CD4-positive, alpha-beta T cell treated with Interleukin-1 beta for 1 hour (primary cell): ENCODE measurements at regions not wholly inside any gene's neighbourhood (a gene's known extent, or its start where the extent isn't known, plus 50 kb on each side); places are given as distances from the start of the nearest gene placed in this dataset.

Experiments used
- DNase-seq, 2 donors: peaks; one replicate each; pipeline ENCODE4 v3.0.0-alpha.2; 2020 to 2022

DNA sequence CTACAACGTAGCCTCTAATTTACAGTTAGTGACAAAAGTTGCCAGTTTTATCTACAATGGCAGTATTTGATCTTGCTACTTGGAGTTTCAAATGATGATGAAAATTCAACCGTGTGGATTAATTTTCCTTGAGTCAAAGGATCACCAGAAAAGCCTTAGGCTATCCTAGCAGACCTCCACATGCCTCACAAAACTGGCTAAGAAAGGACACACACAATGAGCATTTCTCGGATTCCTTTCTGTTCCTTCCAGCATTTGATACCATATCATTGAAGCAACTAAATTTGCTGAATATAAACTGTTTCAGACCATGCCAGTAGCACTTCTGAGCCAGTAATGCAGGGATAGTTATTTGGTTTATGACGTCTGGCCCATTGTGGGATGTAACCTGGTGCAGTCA is 587.4 kb upstream of the MDFIC2 start:
- DNase-seq: no peak

- no peak for DNase-seq
Measured at GRCh38 chr3:70890020-70890394, 577.6 kb upstream of the MDFIC2 start.

GRCh38 chr3:70889162-70890019 is 577.0 kb upstream of the MDFIC2 start:
- DNase-seq: no peak

DNA sequence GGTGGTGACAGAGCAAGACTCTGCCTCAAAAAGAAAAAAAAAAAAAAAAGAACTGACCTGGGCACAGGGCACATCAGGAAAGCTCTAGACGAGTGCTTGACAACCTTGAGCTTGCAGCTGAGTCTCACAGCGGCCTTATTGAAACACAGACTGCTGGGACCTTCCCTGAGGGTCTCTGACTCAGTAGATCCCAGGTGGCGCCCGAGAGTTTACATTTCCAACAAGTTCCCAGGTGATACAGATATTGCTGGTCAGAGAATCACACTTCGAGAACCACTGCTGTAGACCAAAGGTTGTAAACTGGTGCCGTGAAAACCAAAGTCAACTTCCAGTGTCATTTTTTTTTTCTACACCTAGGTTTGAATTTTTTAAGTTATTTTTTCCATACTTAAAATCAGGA is 573.2 kb upstream of the MDFIC2 start:
- DNase-seq: no peak

DNA sequence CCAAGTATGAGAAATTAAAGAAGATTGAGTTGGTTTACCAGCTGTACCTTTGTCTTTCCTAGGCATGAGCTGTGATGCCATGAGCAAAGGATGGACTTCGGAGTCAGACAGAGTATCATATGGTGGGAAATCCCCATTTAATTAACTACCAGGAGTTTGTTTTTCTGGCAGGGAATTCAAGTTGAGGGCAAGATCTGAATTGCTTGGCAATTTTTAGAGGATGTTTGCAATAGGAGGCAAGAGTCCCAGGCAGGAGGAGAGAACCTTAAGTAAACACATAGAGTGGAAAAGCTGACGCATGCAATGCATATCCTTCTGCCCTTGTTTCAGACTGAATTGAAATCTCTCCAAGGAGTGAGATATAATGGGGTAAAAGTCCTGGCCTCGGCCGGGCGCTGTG is 569.7 kb upstream of the MDFIC2 start:
- DNase-seq: no peak

DNA sequence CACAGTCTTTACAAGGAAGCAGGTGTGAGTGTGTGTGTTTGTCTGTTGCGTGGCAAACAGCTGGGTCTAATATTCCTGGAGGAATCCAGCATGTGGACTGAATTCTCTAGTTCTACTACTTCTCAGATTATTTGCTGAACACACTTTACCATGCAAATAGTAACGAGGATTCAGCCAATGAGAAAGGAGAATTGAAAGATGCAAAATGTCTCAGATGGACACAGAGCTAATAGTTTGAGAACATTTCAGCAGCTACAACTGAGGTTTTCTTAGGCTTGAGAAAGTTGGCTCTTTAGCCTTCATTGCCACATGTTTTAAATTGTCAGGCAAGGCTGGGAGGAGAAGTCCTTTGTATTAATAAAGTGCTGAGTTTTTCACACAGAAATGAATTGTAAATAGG is 568.0 kb upstream of the MDFIC2 start:
- no peak for DNase-seq

- DNase-seq: no peak
Measured at GRCh38 chr3:70876154-70876553, 563.7 kb upstream of the MDFIC2 start.

GRCh38 chr3:70874196-70874595 is 561.8 kb upstream of the MDFIC2 start:
- DNase-seq: no peak

- DNase-seq: no peak
Measured at GRCh38 chr3:70873686-70874085, 561.2 kb upstream of the MDFIC2 start.

- no peak for DNase-seq
Measured at GRCh38 chr3:70871909-70872656, 559.6 kb upstream of the MDFIC2 start.

DNA sequence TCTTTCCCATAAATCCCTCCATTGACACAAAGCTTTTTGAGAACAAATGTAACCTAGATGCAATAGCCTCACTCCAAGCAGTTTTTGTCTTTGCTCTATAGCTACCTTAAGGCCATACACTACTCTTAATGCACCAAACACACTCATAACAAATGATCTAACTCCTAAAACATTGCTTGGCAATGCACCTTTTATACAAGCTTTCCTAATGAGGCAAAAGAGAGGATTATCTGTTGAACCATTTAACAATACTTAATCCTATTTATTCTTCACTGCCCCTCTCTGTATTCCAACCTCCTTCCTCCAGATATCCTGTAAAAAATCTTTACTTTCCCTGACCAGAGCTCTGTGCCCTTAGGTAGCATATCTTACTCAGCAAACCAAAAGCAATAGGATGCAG is 558.1 kb upstream of the MDFIC2 start:
- DNase-seq: no peak

DNA sequence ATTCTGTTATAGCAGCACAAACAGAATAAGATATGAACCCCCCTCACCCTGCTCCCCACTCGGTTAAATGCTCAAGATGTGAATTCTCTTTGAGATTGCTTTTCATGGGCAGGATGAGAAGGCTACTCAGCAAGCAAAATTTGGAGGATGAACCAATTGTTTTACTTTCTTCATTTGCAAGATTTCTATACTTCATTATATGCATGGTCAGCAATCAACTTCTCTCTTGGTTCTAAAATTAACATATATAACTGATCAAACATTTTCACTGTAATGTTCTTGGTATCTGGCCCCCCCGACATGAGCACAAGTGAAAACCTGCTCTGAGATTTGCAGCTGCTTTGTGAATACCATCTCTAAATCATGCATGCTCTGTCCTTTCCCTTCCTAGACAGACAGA is 556.1 kb upstream of the MDFIC2 start:
- DNase-seq: no peak

DNA sequence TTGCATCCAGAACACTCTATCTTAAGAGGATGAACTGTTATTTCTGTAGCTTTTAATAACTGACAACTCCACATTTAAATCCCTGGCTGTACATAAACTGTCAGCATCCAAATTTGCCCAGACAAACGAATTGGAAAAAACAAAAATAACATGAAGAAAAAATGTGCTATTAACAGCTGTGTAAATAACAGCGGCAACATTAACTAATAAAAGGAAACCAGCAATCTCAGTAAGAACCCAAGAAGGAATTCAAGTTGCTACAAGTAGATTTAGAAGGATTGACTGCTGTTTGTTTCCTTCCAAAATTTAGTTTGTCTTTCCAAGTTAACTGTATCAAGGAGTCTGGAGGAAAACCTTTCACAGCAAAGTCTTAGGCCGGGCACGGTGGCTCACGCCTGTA is 550.6 kb upstream of the MDFIC2 start:
- DNase-seq: no peak

DNA sequence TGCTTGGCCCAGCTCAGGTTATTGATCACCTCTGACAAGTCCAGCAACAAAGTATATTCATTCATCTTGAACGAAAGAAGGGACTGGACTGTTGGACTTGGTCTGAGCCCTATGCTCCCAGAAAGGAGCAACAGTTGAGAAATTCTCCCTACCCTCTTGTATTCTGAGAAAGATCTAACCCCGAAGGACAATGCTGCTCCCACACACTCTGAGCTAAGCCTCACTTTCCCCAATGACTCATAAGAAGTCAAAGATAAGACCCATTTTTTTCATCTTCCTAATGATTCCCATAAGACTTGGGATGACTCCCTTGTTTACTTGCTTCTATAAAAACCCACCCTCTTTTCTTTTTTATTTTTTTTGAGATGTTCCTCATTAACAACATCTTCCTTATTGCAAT is 549.4 kb upstream of the MDFIC2 start:
- no peak for DNase-seq

DNA sequence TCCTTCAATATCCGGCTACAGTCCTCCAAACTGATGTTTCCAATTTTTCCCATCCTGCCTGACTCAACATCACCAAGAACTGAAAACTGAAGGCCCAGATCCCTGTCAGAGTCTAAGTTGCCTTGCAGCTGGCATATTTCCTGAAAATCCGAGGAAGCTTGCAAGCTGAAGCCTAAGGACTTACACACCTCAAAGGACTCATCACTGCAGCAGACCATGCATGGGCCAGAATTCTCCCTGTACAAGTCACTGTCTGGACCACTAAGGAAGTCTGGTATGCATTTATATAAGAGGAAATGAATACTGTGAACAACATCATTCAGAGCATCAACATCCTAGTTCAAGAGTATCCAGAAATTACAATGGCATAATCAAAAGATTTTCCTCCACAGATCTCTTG is 548.8 kb upstream of the MDFIC2 start:
- no peak for DNase-seq

- no peak for DNase-seq
Measured at GRCh38 chr3:70857916-70858315, 545.5 kb upstream of the MDFIC2 start.

GRCh38 chr3:70856414-70857162 is 544.1 kb upstream of the MDFIC2 start:
- DNase-seq: no peak

GRCh38 chr3:70855149-70855548 is 542.7 kb upstream of the MDFIC2 start:
- DNase-seq: no peak

- no peak for DNase-seq
Measured at GRCh38 chr3:70854108-70854507, 541.7 kb upstream of the MDFIC2 start.

DNA sequence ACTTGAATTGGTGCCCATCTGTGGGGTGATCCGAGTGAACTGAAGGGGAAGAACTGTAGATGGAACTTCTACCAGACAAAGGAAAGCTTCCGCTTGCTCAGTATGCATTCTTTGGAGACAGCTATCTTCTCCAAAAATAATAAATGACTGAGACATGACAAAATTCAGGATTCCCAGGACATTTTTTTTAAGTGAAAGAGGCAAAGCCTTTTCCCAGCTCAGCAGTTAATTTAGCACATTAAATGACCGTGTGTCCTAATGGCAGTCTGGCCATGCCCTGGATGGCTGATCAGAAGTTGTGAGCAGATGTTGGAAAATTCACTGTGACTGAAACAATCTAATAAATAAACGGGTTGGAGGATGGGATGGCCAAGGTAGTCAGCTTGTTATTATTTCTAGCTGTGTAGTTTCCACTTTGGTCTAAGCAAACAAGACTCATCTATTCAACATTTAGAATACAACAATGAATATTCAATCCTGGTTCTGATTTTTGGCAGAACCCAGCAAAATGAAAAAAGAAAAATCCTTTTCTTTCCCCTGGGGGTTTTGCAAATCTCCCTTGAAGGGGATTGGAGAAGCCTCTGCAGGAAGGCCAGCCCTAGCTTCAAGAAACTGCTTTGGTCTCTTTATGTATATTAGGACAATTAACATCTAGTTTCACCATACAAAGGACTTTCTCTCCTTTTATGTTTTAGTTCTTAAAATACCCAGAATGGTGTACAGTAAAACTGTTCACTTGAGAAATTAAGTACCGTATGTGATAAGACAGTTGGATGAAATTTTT is 540.9 kb upstream of the MDFIC2 start:
- no peak for DNase-seq

DNA sequence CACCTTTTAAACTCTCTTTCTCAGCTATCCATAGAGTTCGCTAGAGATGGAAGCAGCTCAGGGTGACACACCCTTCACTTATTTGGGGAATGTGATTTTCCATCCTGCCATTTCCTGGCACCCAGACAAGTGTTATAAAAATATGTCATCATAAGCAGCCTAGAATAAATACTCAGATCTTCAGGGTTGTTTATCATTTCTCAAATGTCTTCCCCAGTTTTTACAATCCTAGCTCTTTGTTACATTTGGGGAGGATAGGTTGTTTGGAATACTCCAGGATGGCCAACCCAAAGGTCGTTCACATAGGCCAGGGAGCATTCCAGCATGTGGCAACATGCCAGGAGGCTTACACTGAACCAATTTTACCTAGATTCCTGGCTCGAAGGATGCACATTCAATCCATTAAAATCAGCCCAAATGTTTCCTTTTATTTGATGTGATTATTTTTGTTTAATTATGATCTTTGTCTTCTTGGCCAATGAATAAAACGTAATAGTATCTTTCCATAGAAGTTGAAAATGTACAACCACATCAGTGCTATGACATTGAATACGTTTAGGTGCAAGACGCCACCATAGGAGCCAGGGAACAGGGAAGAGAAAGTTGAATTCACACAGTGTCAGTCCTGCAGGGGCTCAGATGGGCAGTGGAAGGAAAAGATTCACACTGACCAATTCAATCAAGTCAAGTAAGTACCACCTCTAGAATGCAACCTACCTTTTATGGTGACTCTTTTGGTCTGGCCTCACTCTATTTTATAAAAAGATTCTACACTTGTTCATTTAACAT is 537.7 kb upstream of the MDFIC2 start:
- DNase-seq: no peak
